SU-DHL-6 (cell line): ENCODE measurements at regions not wholly inside any gene's neighbourhood (a gene's known extent, or its start where the extent isn't known, plus 50 kb on each side); places are given as distances from the start of the nearest gene placed in this dataset.

Experiments
- H2AFZ ChIP-seq: fragments of 200-600 bp; sonication (generic); 2 replicates; pipeline ENCODE4 v1.6.1; 2014; ENCODE audit warnings: low read depth, mild to moderate bottlenecking, moderate library complexity, mixed read lengths, antibody characterized with exemption, low read length; ENCODE audit not compliant: severe bottlenecking
- H3F3A ChIP-seq: fragments of 200-600 bp; shearing (Covaris generic); 2 replicates; pipeline ENCODE4 v1.6.0; 2016; ENCODE audit warnings: antibody characterized with exemption, mild to moderate bottlenecking; ENCODE audit not compliant: insufficient read depth
- H3K27ac ChIP-seq: fragments of 200-600 bp; sonication (generic); 2 replicates; pipeline ENCODE4 v1.5.1; 2016; ENCODE audit warnings: low read depth, mild to moderate bottlenecking, low read length, moderate library complexity, mixed read lengths
- H3K27me3 ChIP-seq: fragments of 200-600 bp; sonication (generic), shearing (Covaris generic); 2 replicates; pipeline ENCODE4 v1.6.0; 2014; ENCODE audit warnings: mild to moderate bottlenecking, low read length
- H3K36me3 ChIP-seq: fragments of 200-600 bp; sonication (generic); 2 replicates; pipeline ENCODE4 v1.6.1; 2014; ENCODE audit warnings: mild to moderate bottlenecking, low read length, mixed read lengths
- H3K4me2 ChIP-seq: fragments of 300-600, 200-600 bp; shearing (Covaris generic), sonication (generic); 2 replicates; pipeline ENCODE4 v1.6.0; 2014; ENCODE audit warnings: low read length, low read depth, mild to moderate bottlenecking; ENCODE audit not compliant: poor library complexity, severe bottlenecking
- H3K4me3 ChIP-seq: fragments of 200-600 bp; sonication (generic); 2 replicates; pipeline ENCODE4 v1.5.1; 2014; ENCODE audit warnings: antibody characterized with exemption, low read length, mild to moderate bottlenecking, mixed read lengths; ENCODE audit not compliant: insufficient read depth, poor library complexity, severe bottlenecking
- H3K79me2 ChIP-seq: fragments of 200-600 bp; sonication (generic); 2 replicates; pipeline ENCODE4 v1.6.1; 2014; ENCODE audit warnings: mild to moderate bottlenecking, low read length, moderate library complexity; ENCODE audit not compliant: insufficient read depth
- H3K9ac ChIP-seq: fragments of 200-600 bp; sonication (generic); 2 replicates; pipeline ENCODE4 v1.7.0; 2014; ENCODE audit warnings: mild to moderate bottlenecking, low read length
- H3K9me2 ChIP-seq: fragments of 200-600 bp; sonication (generic); replicated peaks from 2 replicates; pipeline ENCODE4 v1.6.1; 2014; ENCODE audit warnings: low read length; ENCODE audit not compliant: insufficient read depth
- H3K9me3 ChIP-seq: fragments of 200-600 bp; sonication (generic); 2 replicates; pipeline ENCODE4 v1.6.1; 2014; ENCODE audit warnings: low read length, mixed read lengths; ENCODE audit not compliant: insufficient read depth
- H4K20me1 ChIP-seq: fragments of 200-600 bp; sonication (generic); 2 replicates; pipeline ENCODE4 v1.6.1; 2014; ENCODE audit warnings: low read depth, mild to moderate bottlenecking, antibody characterized with exemption, low read length, moderate library complexity, mixed read lengths
- EZH2phosphoT487 ChIP-seq: fragments of 200-600 bp; sonication (generic), shearing (Covaris generic); conservative IDR thresholded peaks from 2 replicates; pipeline ENCODE4 v1.6.1; 2018; ENCODE audit warnings: mild to moderate bottlenecking, antibody characterized with exemption, low read length, moderate library complexity, mixed read lengths
- TF ChIP-seq, protein P1 (sequence below): fragments of 200-600 bp; sonication (generic); IDR thresholded peaks from one replicate; pipeline ENCODE4 v1.5.1; 2017; ENCODE audit warnings: antibody characterized with exemption, mild to moderate bottlenecking, low read length, moderate library complexity; ENCODE audit not compliant: insufficient read depth, poor library complexity, severe bottlenecking

DNA sequence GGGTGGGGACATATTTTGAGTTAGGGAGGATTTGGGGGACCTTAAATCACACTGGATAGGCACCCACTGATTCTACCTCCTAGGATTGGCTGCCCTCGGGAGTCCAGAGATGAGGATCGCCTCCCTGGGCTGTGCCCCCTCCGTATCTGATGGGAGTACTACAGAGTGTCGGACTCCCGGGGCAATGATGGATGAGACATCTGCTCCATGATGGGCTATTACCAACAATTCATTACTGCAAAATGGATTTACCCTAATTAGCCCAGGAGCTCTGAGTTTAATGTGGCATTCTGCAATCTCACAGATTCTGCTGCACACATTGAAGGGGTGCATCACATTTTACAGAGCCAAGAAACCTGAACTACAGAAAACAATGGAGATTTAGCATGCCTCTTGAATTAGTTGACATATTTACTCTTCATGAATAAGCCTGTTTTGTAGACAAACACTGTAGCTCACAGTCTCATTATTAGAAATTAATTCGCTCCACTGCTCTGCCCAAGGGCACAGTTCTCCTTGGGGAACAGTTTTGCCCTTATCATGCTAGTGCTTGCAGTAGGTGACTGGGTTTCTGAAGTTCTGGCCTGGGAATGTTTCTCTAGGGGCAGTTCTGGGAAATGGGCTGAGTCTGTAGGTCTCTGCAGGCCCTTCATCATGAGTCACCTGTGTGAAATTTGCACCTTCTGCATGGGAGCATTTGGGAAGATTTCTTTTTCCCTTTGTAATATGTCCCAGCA lies 217.1 kb upstream of the PLET1 start:
- no peak overlapping the region for H3K4me2 ChIP-seq
- no peaks in the 10 kb centered on the region for H3F3A ChIP-seq
- H3K9me3 ChIP-seq, result no peaks in the 10 kb centered on the region
- TF ChIP-seq, protein P1, sequence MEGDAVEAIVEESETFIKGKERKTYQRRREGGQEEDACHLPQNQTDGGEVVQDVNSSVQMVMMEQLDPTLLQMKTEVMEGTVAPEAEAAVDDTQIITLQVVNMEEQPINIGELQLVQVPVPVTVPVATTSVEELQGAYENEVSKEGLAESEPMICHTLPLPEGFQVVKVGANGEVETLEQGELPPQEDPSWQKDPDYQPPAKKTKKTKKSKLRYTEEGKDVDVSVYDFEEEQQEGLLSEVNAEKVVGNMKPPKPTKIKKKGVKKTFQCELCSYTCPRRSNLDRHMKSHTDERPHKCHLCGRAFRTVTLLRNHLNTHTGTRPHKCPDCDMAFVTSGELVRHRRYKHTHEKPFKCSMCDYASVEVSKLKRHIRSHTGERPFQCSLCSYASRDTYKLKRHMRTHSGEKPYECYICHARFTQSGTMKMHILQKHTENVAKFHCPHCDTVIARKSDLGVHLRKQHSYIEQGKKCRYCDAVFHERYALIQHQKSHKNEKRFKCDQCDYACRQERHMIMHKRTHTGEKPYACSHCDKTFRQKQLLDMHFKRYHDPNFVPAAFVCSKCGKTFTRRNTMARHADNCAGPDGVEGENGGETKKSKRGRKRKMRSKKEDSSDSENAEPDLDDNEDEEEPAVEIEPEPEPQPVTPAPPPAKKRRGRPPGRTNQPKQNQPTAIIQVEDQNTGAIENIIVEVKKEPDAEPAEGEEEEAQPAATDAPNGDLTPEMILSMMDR, result no peak
- no peak for TF ChIP-seq EZH2phosphoT487
- H3K4me3 ChIP-seq, result no peak overlapping the region
- no peaks in the 10 kb centered on the region for H3K9me2 ChIP-seq
- H3K27ac ChIP-seq, result no peak overlapping the region
- H3K79me2 ChIP-seq, result no peaks in the 10 kb centered on the region
- H3K9ac ChIP-seq, result no peak overlapping the region
- no peaks in the 10 kb centered on the region for H3K36me3 ChIP-seq
- H4K20me1 ChIP-seq, result no peaks in the 10 kb centered on the region
- H2AFZ ChIP-seq, result no peak overlapping the region
- no peaks in the 10 kb centered on the region for H3K27me3 ChIP-seq

DNA sequence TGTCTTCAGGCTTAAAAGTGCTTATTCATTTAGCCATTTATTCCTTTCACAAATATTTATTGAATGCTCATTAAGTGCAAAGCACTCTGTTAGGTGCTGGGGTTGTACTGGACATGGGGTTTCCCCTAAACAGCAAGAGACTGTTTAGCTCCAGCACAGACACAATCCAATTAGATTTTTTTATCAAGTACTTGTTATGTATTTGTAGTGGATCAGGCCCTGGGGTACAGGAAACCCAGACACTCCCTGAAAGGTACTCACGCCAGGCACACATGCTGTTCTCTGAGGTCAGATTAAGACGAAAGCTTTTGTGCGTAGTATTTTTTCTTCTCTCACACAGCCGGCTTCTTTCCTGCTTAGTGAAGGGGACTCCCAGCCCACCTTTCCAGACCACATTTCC lies 218.1 kb upstream of the PLET1 start:
- Histone ChIP-seq H3K9me3 (no peaks in the 10 kb centered on the region), H3K27ac (no peak overlapping the region), H3F3A (no peaks in the 10 kb centered on the region), H3K36me3 (no peaks in the 10 kb centered on the region), H4K20me1 (no peaks in the 10 kb centered on the region), H3K4me2 (no peak overlapping the region), H3K4me3 (no peak overlapping the region), H3K9me2 (no peaks in the 10 kb centered on the region), H3K9ac (no peak overlapping the region), H2AFZ (no peak overlapping the region), H3K79me2 (no peaks in the 10 kb centered on the region), H3K27me3 (no peaks in the 10 kb centered on the region)
- TF ChIP-seq, protein P1, result no peak
- no peak for TF ChIP-seq EZH2phosphoT487

DNA sequence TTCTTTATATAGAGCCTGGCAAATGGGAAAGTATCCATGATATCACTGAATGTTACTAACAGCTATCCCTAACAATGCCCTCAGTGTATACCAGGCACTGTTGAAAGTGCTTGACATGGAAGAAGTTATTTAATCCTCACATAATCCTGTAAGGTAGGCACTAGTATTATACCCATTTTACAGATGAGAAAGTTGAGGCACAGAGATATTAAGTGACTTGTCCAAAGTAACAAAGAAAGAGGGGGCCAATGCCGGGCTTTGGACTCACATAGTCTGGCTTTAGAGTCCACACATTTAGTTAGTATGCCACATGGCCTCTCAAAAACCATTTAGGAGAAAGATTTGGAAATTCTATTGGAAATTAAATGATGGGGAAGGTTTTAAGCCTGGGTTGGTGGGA lies 220.8 kb upstream of the PLET1 start:
- Histone ChIP-seq H3K79me2 (no peaks in the 10 kb centered on the region), H3K9ac (no peak overlapping the region), H3K9me2 (no peaks in the 10 kb centered on the region), H3K4me3 (no peak overlapping the region), H3F3A (no peaks in the 10 kb centered on the region), H3K4me2 (no peak overlapping the region), H3K27me3 (no peaks in the 10 kb centered on the region), H3K27ac (no peak overlapping the region), H4K20me1 (no peaks in the 10 kb centered on the region), H2AFZ (no peak overlapping the region), H3K36me3 (no peaks in the 10 kb centered on the region), H3K9me3 (no peaks in the 10 kb centered on the region)
- TF ChIP-seq EZH2phosphoT487, result no peak
- TF ChIP-seq, protein P1, result no peak
